ENCODE measurements at regions not wholly inside any gene's neighbourhood (a gene's known extent, or its start where the extent isn't known, plus 50 kb on each side); places are given as distances from the start of the nearest gene placed in this dataset.
"Not testable (repeated sequence)": the region's sequence is repeated elsewhere in the genome, so short reads cannot be mapped to it uniquely, and the experiment has no call there.

DNA sequence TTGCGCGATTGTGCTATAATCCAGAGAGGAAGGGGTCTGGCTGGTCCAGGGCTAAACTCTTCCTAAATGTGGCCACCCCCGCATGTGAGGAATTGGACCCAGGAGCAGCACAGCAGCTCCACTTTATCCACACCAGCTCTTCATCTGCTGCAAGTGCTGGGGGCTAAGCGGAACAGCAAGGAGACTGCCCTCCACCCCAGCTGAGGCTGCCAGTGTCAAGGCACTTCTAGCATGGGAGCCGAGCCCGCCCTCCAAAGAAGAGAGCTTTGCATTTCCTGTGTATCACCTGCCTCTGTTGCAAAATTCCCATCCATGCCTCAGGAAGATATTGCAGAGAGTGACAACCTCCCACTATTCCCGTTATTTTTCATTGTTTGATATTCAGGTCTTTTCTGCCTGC, 333.6 kb downstream of the ARRDC4 start:
- TF ChIP-seq, protein P1, sequence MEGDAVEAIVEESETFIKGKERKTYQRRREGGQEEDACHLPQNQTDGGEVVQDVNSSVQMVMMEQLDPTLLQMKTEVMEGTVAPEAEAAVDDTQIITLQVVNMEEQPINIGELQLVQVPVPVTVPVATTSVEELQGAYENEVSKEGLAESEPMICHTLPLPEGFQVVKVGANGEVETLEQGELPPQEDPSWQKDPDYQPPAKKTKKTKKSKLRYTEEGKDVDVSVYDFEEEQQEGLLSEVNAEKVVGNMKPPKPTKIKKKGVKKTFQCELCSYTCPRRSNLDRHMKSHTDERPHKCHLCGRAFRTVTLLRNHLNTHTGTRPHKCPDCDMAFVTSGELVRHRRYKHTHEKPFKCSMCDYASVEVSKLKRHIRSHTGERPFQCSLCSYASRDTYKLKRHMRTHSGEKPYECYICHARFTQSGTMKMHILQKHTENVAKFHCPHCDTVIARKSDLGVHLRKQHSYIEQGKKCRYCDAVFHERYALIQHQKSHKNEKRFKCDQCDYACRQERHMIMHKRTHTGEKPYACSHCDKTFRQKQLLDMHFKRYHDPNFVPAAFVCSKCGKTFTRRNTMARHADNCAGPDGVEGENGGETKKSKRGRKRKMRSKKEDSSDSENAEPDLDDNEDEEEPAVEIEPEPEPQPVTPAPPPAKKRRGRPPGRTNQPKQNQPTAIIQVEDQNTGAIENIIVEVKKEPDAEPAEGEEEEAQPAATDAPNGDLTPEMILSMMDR (IDR thresholded peaks at IDR 0.05; ENCODE audit: low read length) = no peak
- TF ChIP-seq EZH2 (IDR thresholded peaks at IDR 0.05; ENCODE audit: borderline replicate concordance, low read length) = no peak
- Histone ChIP-seq H3K9me2 (ENCODE audit: low read depth, low read length) (no peaks in the 10 kb centered on the region), H3K4me2 (ENCODE audit: low read length) (no peak overlapping the region), H4K20me1 (ENCODE audit: insufficient read depth, low read length) (no peaks in the 10 kb centered on the region), H2AFZ (ENCODE audit: low read length) (no peak overlapping the region), H3K9ac (ENCODE audit: low read length) (no peak overlapping the region), H3K27ac (ENCODE audit: low read depth, low read length, poor library complexity, severe bottlenecking) (no peak overlapping the region), H3K79me2 (ENCODE audit: insufficient read depth, low read length) (no peaks in the 10 kb centered on the region), H3K4me1 (ENCODE audit: insufficient read depth, low read length, severe bottlenecking) (no peaks in the 10 kb centered on the region), H3F3A (ENCODE audit: insufficient read depth, low read length) (no peaks in the 10 kb centered on the region), H3K9me3 (ENCODE audit: low read length) (no peaks in the 10 kb centered on the region), H3K4me3 (ENCODE audit: low read depth, low read length, poor library complexity, severe bottlenecking) (no peak overlapping the region), H3K27me3 (ENCODE audit: insufficient read depth, low read length) (no peaks in the 10 kb centered on the region), H3K36me3 (ENCODE audit: insufficient read depth, low read length) (no peaks in the 10 kb centered on the region)

- not testable (repeated sequence) for H3K9me2 ChIP-seq (ENCODE audit: low read depth, low read length); H3K9ac ChIP-seq (ENCODE audit: low read length); H3K27me3 ChIP-seq (ENCODE audit: insufficient read depth, low read length); H3K9me3 ChIP-seq (ENCODE audit: low read length); H3K27ac ChIP-seq (ENCODE audit: low read depth, low read length, poor library complexity, severe bottlenecking); H3K79me2 ChIP-seq (ENCODE audit: insufficient read depth, low read length); H3K4me1 ChIP-seq (ENCODE audit: insufficient read depth, low read length, severe bottlenecking); H3F3A ChIP-seq (ENCODE audit: insufficient read depth, low read length); H4K20me1 ChIP-seq (ENCODE audit: insufficient read depth, low read length); H3K36me3 ChIP-seq (ENCODE audit: insufficient read depth, low read length); H3K4me3 ChIP-seq (ENCODE audit: low read depth, low read length, poor library complexity, severe bottlenecking); H2AFZ ChIP-seq (ENCODE audit: low read length); H3K4me2 ChIP-seq (ENCODE audit: low read length)
- TF ChIP-seq, protein P1 (IDR thresholded peaks at IDR 0.05; ENCODE audit: low read length) = peak; percentile 24; the same call in 1 of the 2 replicates
These were observed 334.7 kb downstream of the ARRDC4 start for GRCh38 chr15:98295101-98295759.

DNA sequence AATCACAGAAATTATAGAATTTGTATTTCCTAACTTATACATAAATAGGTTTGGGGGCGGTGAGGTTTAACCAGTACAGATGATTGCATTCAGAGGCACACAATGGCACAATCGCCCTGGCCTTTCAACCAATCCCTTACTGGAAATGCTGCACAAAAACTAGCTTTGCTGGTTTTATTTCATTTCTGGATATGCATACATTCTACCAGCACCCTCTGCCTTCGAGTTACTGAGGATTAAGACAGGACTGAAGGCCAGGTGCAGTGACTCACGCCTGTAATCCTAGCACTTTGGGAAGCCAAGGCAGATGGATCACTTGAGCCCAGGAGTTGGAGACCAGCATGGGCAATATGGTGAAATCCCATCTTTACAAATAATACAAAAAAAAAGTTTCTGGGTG, 336.1 kb downstream of the ARRDC4 start:
- no peaks in the 10 kb centered on the region for H4K20me1 ChIP-seq (ENCODE audit: insufficient read depth, low read length)
- no peaks in the 10 kb centered on the region for H3K9me3 ChIP-seq (ENCODE audit: low read length)
- no peaks in the 10 kb centered on the region for H3K79me2 ChIP-seq (ENCODE audit: insufficient read depth, low read length)
- no peaks in the 10 kb centered on the region for H3K9me2 ChIP-seq (ENCODE audit: low read depth, low read length)
- H2AFZ ChIP-seq (ENCODE audit: low read length) = no peak overlapping the region
- no peak overlapping the region for H3K4me3 ChIP-seq (ENCODE audit: low read depth, low read length, poor library complexity, severe bottlenecking)
- TF ChIP-seq EZH2 (IDR thresholded peaks at IDR 0.05; ENCODE audit: borderline replicate concordance, low read length) = no peak
- TF ChIP-seq, protein P1 (IDR thresholded peaks at IDR 0.05; ENCODE audit: low read length) = no peak
- no peaks in the 10 kb centered on the region for H3K36me3 ChIP-seq (ENCODE audit: insufficient read depth, low read length)
- H3K9ac ChIP-seq (ENCODE audit: low read length) = no peak overlapping the region
- H3K4me1 ChIP-seq (ENCODE audit: insufficient read depth, low read length, severe bottlenecking) = no peaks in the 10 kb centered on the region
- no peak overlapping the region for H3K4me2 ChIP-seq (ENCODE audit: low read length)
- H3K27ac ChIP-seq (ENCODE audit: low read depth, low read length, poor library complexity, severe bottlenecking) = no peak overlapping the region
- H3F3A ChIP-seq (ENCODE audit: insufficient read depth, low read length) = no peaks in the 10 kb centered on the region
- no peaks in the 10 kb centered on the region for H3K27me3 ChIP-seq (ENCODE audit: insufficient read depth, low read length)
